ENCODE measurements at regions not wholly inside any gene's neighbourhood (a gene's known extent, or its start where the extent isn't known, plus 50 kb on each side); places are given as distances from the start of the nearest gene placed in this dataset.

- FAIRE-seq = no peak
- WGBS, 2 experiments (ENCODE audit: extremely low coverage in 1 of 2, insufficient coverage in 1 of 2, insufficient read length in 1 of 2, insufficient replicate concordance in 2 of 2, low coverage in 1 of 2, low lambda C conversion rate in 2 of 2, missing lambda C conversion rate in 1 of 2) = 86% methylated on average over 1 of the region's 1 CpG; no CpG with 5 or more reads in 1 of the 2 experiments
Observed at GRCh38 chr2:155070489-155070888, 372.0 kb downstream of the KCNJ3 start.

More at GRCh38 chr2:155070489-155070888, 372.0 kb downstream of the KCNJ3 start:
- no peak overlapping the region for H2BK20ac ChIP-seq (ENCODE audit: low read length)
- no peak overlapping the region for H2AFZ ChIP-seq (ENCODE audit: low read length)
- ChIA-PET CTCF (ENCODE audit: partially characterized antibody) (no interaction called here), POLR2A (ENCODE audit: partially characterized antibody) (no interaction called here)
- no peak overlapping the region for H2BK5ac ChIP-seq (ENCODE audit: low read depth, low read length)
- H3K9ac ChIP-seq (replicated peaks in 1 of 4; ENCODE audit: extremely low read depth in 1 of 4, low read depth in 3 of 4, low read length in 3 of 4) = no peak overlapping the region
- no peaks in the 10 kb centered on the region for H3K79me1 ChIP-seq (ENCODE audit: low read depth, low read length)
- no peaks in the 10 kb centered on the region for H3K27me3 ChIP-seq (replicated peaks in 1 of 4; ENCODE audit: control insufficient read depth in 3 of 4, extremely low read depth in 1 of 4, insufficient read depth in 3 of 4, low read length in 3 of 4)
- no peak overlapping the region for H2BK15ac ChIP-seq (ENCODE audit: low read length)
- H2BK120ac ChIP-seq (replicated peaks; ENCODE audit: low read depth, low read length) = no peak overlapping the region
- H2BK12ac ChIP-seq (ENCODE audit: low read depth, low read length) = no peak overlapping the region
- H2AK5ac ChIP-seq (ENCODE audit: low read depth, low read length) = no peak overlapping the region
- no peak overlapping the region for H4K8ac ChIP-seq (ENCODE audit: extremely low read depth, insufficient read depth, low read length)
- no peak overlapping the region for H3K14ac ChIP-seq (ENCODE audit: insufficient read length)
- H3K23ac ChIP-seq (ENCODE audit: insufficient read length) = no peak overlapping the region
- no peak overlapping the region for H3K56ac ChIP-seq (replicated peaks; ENCODE audit: insufficient read length, low read depth, low read length)
- H3K4me1 ChIP-seq (replicated peaks in 1 of 4; ENCODE audit: control insufficient read depth in 3 of 4, insufficient read depth in 4 of 4, low read length in 3 of 4) = no peaks in the 10 kb centered on the region
- no peaks in the 10 kb centered on the region for H3K23me2 ChIP-seq (ENCODE audit: low read depth, low read length)
- no peak overlapping the region for H4K91ac ChIP-seq (replicated peaks; ENCODE audit: insufficient read length, low read length)
- H3K4ac ChIP-seq (replicated peaks; ENCODE audit: insufficient read length, low read depth, low read length) = no peak overlapping the region
- H4K5ac ChIP-seq (ENCODE audit: insufficient read length, low read depth, low read length) = no peak overlapping the region
- no peaks in the 10 kb centered on the region for H4K20me1 ChIP-seq (replicated peaks in 1 of 2; ENCODE audit: control insufficient read depth in 1 of 2, insufficient read depth in 2 of 2, low read length in 2 of 2)
- no peak overlapping the region for H3K4me2 ChIP-seq (ENCODE audit: insufficient read depth in 1 of 2, low read depth in 2 of 2, low read length in 2 of 2)
- H3K79me2 ChIP-seq (ENCODE audit: control insufficient read depth in 1 of 2, insufficient read depth in 2 of 2, low read length in 2 of 2) = no peaks in the 10 kb centered on the region
- H3K18ac ChIP-seq (ENCODE audit: extremely low read depth, low read length) = no peak overlapping the region
- H3K27ac ChIP-seq (ENCODE audit: low read depth, low read length) = no peak overlapping the region
- no peak overlapping the region for H3K4me3 ChIP-seq (ENCODE audit: extremely low read depth in 1 of 4, insufficient read depth in 2 of 4, low read depth in 3 of 4, low read length in 4 of 4)
- no peaks in the 10 kb centered on the region for H3K9me3 ChIP-seq (ENCODE audit: insufficient read depth in 2 of 2, low read depth in 1 of 2, low read length in 1 of 2)
- no peaks in the 10 kb centered on the region; a peak in 1 of 8 replicates for H3K36me3 ChIP-seq (ENCODE audit: control insufficient read depth in 2 of 4, insufficient read depth in 4 of 4, low read length in 3 of 4)
- TF ChIP-seq CTCF (IDR thresholded peaks at IDR 0.05; ENCODE audit: control extremely low read depth in 1 of 3, insufficient read depth in 1 of 3, low read depth in 1 of 3, low read length in 3 of 3) (no peak), BRCA1 (IDR thresholded peaks at IDR 0.05; ENCODE audit: low read depth, low read length) (no peak), SIRT6 (IDR thresholded peaks at IDR 0.05; ENCODE audit: low read length) (no peak)
- DNase-seq (ENCODE audit: low read depth in 1 of 2, low spot score in 2 of 2) = no peak

Measured in H1 (cell line).